K562 (cell line): ENCODE measurements at regions not wholly inside any gene's neighbourhood (a gene's known extent, or its start where the extent isn't known, plus 50 kb on each side); places are given as distances from the start of the nearest gene placed in this dataset.

Experiments
- ATAC-seq: fragments of 200-7000 bp; cut with Tn5 transposase; 3 replicates; pipeline ENCODE4 v1.9.1; 2020; ENCODE audit warnings: moderate library complexity
- BruUV-seq: library from RNA; stranded (reverse); fragments of 400-500 nt; replicated peaks from 2 replicates; lab custom pipeline; 2021; lab: Mats Ljungman, UMichigan
- CTCF ChIA-PET: fragments of 300-600 bp; formaldehyde crosslinking; extraction: SDS; loops from one replicate; lab custom pipeline; 2021; ENCODE audit warnings: low intra/inter-chr PET ratio; lab: Yijun Ruan, JAX
- POLR2A ChIA-PET: fragments of 300-600, 350-650 bp; sonication (Branson Sonifier 250); formaldehyde crosslinking; extraction: SDS; loops from one replicate; lab custom pipeline; 2021; ENCODE audit warnings: antibody characterized with exemption, inconsistent platforms; lab: Yijun Ruan, JAX
- DNase-seq, 4 experiments: peaks; one replicate each; pipeline versions ENCODE4 v3.0.0 to v3.0.0-alpha.2; 2011 to 2018; ENCODE audit warnings: low spot score in 3 of 4, mixed read lengths in 3 of 4; ENCODE audit errors: extremely low read depth in 1 of 4
- FAIRE-seq: peaks from 2 replicates; lab custom pipeline; 2011; peaks lifted over from hg19 to GRCh38; lab: Jason Lieb, UNC
- H2AFZ ChIP-seq: 2 replicates; pipeline ENCODE4 v1.6.0; 2011; ENCODE audit warnings: low read depth, low read length, control low read depth, inconsistent platforms
- H3K27ac ChIP-seq: fragments of 200-600 bp; 3 replicates; pipeline ENCODE4 v1.8.0; 2011; ENCODE audit warnings: low read depth, mild to moderate bottlenecking, control low read depth, inconsistent platforms, low read length, moderate library complexity, mixed read lengths; ENCODE audit errors: extremely low read depth
- H3K27me3 ChIP-seq, 2 experiments: fragments of 300-600 bp in 1 of 2; 2 replicates in 1 of 2; 3 replicates in 1 of 2; pipeline versions ENCODE4 v1.6.0 to v1.8.0; 2011; ENCODE audit warnings: inconsistent platforms in 2 of 2, low read length in 2 of 2, mild to moderate bottlenecking in 1 of 2, mixed read lengths in 1 of 2, moderate library complexity in 1 of 2; ENCODE audit not compliant: control insufficient read depth in 2 of 2, insufficient read depth in 2 of 2
- H3K36me3 ChIP-seq: fragments of 300-600 bp; 3 replicates; pipeline ENCODE4 v1.8.0; 2011; ENCODE audit warnings: mild to moderate bottlenecking, low read length, inconsistent platforms; ENCODE audit not compliant: control insufficient read depth, insufficient read depth
- H3K4me1 ChIP-seq, 2 experiments: fragments of 200-600 bp in 1 of 2; replicated peaks in 1 of 2; 2 replicates in 1 of 2; 3 replicates in 1 of 2; pipeline versions ENCODE4 v1.5.1 to v1.8.0; 2011; ENCODE audit warnings: inconsistent platforms in 2 of 2, low read length in 2 of 2, mild to moderate bottlenecking in 1 of 2, mixed read lengths in 1 of 2, moderate library complexity in 1 of 2; ENCODE audit not compliant: control insufficient read depth in 2 of 2, insufficient read depth in 2 of 2
- H3K4me2 ChIP-seq: 2 replicates; pipeline ENCODE4 v1.6.1; 2011; ENCODE audit warnings: low read length, control low read depth, inconsistent platforms, mixed read lengths; ENCODE audit not compliant: insufficient read depth
- H3K4me3 ChIP-seq: fragments of 200-600 bp; sonication (generic), shearing (Covaris generic); 2 replicates; pipeline ENCODE4 v1.5.1; 2016; ENCODE audit warnings: control low read depth, inconsistent platforms
- H3K79me2 ChIP-seq: fragments of 200-600 bp; 3 replicates; pipeline ENCODE4 v1.8.0; 2011; ENCODE audit warnings: low read length, inconsistent platforms; ENCODE audit not compliant: control insufficient read depth, insufficient read depth
- H3K9ac ChIP-seq, 2 experiments: 2 replicates each; pipeline versions ENCODE4 v1.6.0 to v1.6.1; 2011; ENCODE audit warnings: low read depth in 2 of 2, low read length in 2 of 2, control low read depth in 1 of 2, inconsistent platforms in 1 of 2, mild to moderate bottlenecking in 1 of 2, mixed read lengths in 1 of 2; ENCODE audit not compliant: insufficient read depth in 1 of 2
- H3K9me1 ChIP-seq: one replicate; pipeline ENCODE4 v1.6.0; 2011; ENCODE audit warnings: inconsistent platforms, mild to moderate bottlenecking, low read length, moderate library complexity; ENCODE audit not compliant: control insufficient read depth, insufficient read depth
- H3K9me3 ChIP-seq: replicated peaks from 2 replicates; pipeline ENCODE4 v1.5.1; 2011; ENCODE audit warnings: low read depth, low read length, inconsistent platforms; ENCODE audit not compliant: control insufficient read depth, insufficient read depth
- H4K20me1 ChIP-seq: replicated peaks from 2 replicates; pipeline ENCODE4 v1.6.1; 2011; ENCODE audit warnings: low read length, inconsistent platforms, mixed read lengths; ENCODE audit not compliant: control insufficient read depth, insufficient read depth
- GABPA ChIP-seq: fragments of 200-800 bp; sonication (Bioruptor generic); conservative IDR thresholded peaks from 2 replicates; pipeline ENCODE4 v1.6.1; 2016; ENCODE audit warnings: low read depth, missing genetic modification characterization, missing compliant biosample characterization
- RBFOX2 ChIP-seq: fragments of 200-400 bp; formaldehyde crosslinking; IDR thresholded peaks from 2 replicates; pipeline ENCODE4 v1.6.1; 2017; ENCODE audit warnings: low read depth, mild to moderate bottlenecking, low read length, moderate library complexity
- SREBF1 ChIP-seq: fragments of 150-350 bp; IDR thresholded peaks from 2 replicates; pipeline ENCODE4 v1.6.1; 2014; ENCODE audit warnings: antibody characterized with exemption, low read depth, low read length, borderline replicate concordance
- SRSF1 ChIP-seq: fragments of 200-400 bp; formaldehyde crosslinking; IDR thresholded peaks from 2 replicates; pipeline ENCODE4 v1.6.1; 2017; ENCODE audit warnings: mild to moderate bottlenecking, low read depth, low read length, moderate library complexity
- SUPT5H ChIP-seq: fragments of 450-650 bp; IDR thresholded peaks from 2 replicates; pipeline ENCODE4 v1.6.1; 2016
- ZNF133 ChIP-seq: fragments of 250-450 bp; sonication (Bioruptor Pico); IDR thresholded peaks from 2 replicates; pipeline ENCODE4 v1.4.0; 2020; ENCODE audit warnings: mild to moderate bottlenecking
- ZNF174 ChIP-seq: fragments of 250-450 bp; sonication (Bioruptor Pico); IDR thresholded peaks from 2 replicates; pipeline ENCODE4 v1.4.0; 2020; ENCODE audit warnings: mild to moderate bottlenecking
- ZZZ3 ChIP-seq: fragments of 450-650 bp; IDR thresholded peaks from 2 replicates; pipeline ENCODE4 v1.6.1; 2016; ENCODE audit warnings: antibody characterized with exemption, mild to moderate bottlenecking, moderate library complexity
- WGBS: fragments of 100-300 bp; shearing (Covaris generic); methylation state at CpG from one replicate; pipeline ENCODE4 v1.1.6; 2016; ENCODE audit warnings: low coverage, mixed read lengths; ENCODE audit not compliant: insufficient coverage; ENCODE audit errors: missing lambda C conversion rate; 5-methylcytosine and 5-hydroxymethylcytosine counted together
- in situ Hi-C: fragments of 300-500 bp; cut with MboI; formaldehyde crosslinking; loops from 4 replicates; pipeline ENCODE4 v1.15.0; 2018; ENCODE audit warnings: inconsistent platforms, mixed read lengths
- intact Hi-C: fragments of 100-400 bp; cut with micrococcal nuclease; formaldehyde crosslinking; loops from 2 replicates; pipeline ENCODE4 v1.14.2; 2022
- TF ChIP-seq, protein P1 (sequence below): sonication (generic); formaldehyde crosslinking; IDR thresholded peaks from 2 replicates; pipeline ENCODE4 v1.8.0; 2023; ENCODE audit warnings: missing genetic modification reagents, mild to moderate bottlenecking, borderline replicate concordance

DNA sequence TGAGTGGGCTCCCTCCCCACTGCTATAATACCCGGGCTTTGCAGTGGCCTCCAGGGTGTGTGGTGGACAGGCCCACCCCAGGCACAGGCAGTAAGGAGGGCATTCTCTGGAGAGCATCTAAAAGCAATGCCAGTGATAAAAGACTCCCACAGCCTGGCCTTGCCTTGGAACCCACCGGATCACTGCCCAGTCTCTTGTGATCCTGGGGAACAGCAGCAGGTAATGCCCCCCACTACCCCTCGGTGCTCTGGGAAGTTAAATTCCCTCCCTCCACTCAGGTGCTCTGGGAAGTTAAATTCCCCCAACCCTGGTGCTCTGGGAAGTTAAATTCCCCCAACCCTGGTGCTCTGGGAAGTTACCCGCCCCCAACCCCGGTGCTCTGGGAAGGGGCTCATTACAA lies 565.2 kb downstream of the TCERG1L start:
- no peaks in the 10 kb centered on the region for H3K9me3 ChIP-seq
- no peak overlapping the region for H3K9ac ChIP-seq
- ATAC-seq (no peak), DNase-seq (no peak), FAIRE-seq (no peak)
- 0% methylated on average over 3 of the region's 5 CpGs for WGBS
- ChIA-PET POLR2A (interaction anchor here (0.6 kb wide), 1 partner anchor 155 kb away, joined by 3 read pairs; no protein-coding TSS in a partner anchor), CTCF (no interaction called here)
- no peaks in the 10 kb centered on the region for H3K4me1 ChIP-seq
- H3K27ac ChIP-seq = no peak overlapping the region
- intact Hi-C loops (no loop called here), in situ Hi-C loops (no loop called here)
- H4K20me1 ChIP-seq = no peaks in the 10 kb centered on the region
- H3K27me3 ChIP-seq = no peaks in the 10 kb centered on the region; a peak in 1 of 5 replicates
- H3K4me3 ChIP-seq = no peak overlapping the region
- no peak for TF ChIP-seq RBFOX2
- TF ChIP-seq, protein P1, sequence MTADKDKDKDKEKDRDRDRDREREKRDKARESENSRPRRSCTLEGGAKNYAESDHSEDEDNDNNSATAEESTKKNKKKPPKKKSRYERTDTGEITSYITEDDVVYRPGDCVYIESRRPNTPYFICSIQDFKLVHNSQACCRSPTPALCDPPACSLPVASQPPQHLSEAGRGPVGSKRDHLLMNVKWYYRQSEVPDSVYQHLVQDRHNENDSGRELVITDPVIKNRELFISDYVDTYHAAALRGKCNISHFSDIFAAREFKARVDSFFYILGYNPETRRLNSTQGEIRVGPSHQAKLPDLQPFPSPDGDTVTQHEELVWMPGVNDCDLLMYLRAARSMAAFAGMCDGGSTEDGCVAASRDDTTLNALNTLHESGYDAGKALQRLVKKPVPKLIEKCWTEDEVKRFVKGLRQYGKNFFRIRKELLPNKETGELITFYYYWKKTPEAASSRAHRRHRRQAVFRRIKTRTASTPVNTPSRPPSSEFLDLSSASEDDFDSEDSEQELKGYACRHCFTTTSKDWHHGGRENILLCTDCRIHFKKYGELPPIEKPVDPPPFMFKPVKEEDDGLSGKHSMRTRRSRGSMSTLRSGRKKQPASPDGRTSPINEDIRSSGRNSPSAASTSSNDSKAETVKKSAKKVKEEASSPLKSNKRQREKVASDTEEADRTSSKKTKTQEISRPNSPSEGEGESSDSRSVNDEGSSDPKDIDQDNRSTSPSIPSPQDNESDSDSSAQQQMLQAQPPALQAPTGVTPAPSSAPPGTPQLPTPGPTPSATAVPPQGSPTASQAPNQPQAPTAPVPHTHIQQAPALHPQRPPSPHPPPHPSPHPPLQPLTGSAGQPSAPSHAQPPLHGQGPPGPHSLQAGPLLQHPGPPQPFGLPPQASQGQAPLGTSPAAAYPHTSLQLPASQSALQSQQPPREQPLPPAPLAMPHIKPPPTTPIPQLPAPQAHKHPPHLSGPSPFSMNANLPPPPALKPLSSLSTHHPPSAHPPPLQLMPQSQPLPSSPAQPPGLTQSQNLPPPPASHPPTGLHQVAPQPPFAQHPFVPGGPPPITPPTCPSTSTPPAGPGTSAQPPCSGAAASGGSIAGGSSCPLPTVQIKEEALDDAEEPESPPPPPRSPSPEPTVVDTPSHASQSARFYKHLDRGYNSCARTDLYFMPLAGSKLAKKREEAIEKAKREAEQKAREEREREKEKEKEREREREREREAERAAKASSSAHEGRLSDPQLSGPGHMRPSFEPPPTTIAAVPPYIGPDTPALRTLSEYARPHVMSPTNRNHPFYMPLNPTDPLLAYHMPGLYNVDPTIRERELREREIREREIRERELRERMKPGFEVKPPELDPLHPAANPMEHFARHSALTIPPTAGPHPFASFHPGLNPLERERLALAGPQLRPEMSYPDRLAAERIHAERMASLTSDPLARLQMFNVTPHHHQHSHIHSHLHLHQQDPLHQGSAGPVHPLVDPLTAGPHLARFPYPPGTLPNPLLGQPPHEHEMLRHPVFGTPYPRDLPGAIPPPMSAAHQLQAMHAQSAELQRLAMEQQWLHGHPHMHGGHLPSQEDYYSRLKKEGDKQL (CRISPR knock-in tag) = no peak
- TF ChIP-seq GABPA (tag) = no peak
- TF ChIP-seq SUPT5H = no peak
- no peak for TF ChIP-seq SREBF1
- TF ChIP-seq SRSF1 = no peak
- TF ChIP-seq ZNF174 (CRISPR knock-in tag) = no peak
- TF ChIP-seq ZNF133 (CRISPR knock-in tag) = no peak
- no peak for TF ChIP-seq ZZZ3
- no peaks in the 10 kb centered on the region for H3K9me1 ChIP-seq
- H3K4me2 ChIP-seq = no peak overlapping the region
- H3K79me2 ChIP-seq = no peaks in the 10 kb centered on the region
- H2AFZ ChIP-seq = no peak overlapping the region
- H3K36me3 ChIP-seq = no peaks in the 10 kb centered on the region
- no TSS peak for BruUV-seq
